EL (cell line): ENCODE measurements at regions not wholly inside any gene's neighbourhood (a gene's known extent, or its start where the extent isn't known, plus 50 kb on each side); places are given as distances from the start of the nearest gene placed in this dataset.
"Not testable (repeated sequence)": the region's sequence is repeated elsewhere in the genome, so short reads cannot be mapped to it uniquely, and the experiment has no call there.

Experiments
- DNase-seq: peaks from one replicate; pipeline ENCODE4 v3.0.0-alpha.2; 2016

DNA sequence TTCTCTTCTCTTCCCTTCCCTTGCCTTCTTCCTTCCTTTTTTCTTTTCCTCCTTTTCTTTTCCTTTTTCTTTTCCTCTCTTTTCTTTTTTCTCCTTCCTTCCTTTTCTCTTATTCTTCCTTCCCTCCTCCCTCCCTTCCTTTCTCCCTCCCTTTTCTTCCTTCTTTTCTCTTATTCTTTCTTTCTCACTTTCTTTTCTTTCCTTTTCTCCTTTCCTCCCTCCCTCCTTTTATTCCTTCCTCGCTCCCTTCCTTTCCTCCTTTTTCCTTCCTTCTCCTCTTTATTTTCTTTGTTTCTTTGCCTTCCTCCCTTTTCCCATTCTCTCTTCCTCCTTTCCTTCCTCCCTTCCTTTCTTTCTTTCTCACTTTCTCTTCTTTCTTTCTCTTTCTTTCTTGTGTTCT lies 146.1 kb downstream of the ZNF92 start:
- DNase-seq = not testable (repeated sequence)

DNA sequence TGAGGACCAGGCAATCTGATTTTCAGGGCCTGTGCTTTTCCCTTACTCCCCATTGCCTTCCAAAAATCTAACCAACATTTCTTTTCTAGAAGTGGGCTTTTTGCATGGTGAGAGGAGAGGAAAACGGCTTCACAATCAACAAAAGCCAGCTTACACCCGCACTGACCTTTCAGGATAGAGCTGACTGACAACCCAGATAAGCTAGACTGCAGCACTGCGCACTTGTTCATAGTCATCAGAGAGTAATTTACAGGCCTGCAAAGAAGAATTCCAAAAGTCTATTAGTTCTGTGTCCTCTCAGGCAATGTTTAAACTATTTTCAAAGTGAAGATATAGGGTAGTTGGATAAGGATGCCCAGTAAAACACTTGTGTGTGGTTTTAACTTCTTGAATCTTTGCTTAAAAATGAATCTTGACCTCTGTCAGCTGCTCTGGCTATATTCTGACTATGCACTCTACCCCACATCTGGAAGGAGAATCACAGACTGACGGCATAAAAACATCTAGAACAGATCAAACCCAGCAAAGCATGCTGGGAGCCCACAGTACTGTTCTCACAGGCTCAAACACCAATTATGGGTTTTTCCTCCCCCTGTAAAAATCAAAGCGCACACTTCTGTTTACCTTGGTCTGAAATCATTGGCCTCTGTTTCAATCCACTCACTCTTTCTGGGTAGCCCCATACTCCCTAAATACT lies 172.0 kb downstream of the ZNF92 start:
- not testable (repeated sequence) for DNase-seq

DNA sequence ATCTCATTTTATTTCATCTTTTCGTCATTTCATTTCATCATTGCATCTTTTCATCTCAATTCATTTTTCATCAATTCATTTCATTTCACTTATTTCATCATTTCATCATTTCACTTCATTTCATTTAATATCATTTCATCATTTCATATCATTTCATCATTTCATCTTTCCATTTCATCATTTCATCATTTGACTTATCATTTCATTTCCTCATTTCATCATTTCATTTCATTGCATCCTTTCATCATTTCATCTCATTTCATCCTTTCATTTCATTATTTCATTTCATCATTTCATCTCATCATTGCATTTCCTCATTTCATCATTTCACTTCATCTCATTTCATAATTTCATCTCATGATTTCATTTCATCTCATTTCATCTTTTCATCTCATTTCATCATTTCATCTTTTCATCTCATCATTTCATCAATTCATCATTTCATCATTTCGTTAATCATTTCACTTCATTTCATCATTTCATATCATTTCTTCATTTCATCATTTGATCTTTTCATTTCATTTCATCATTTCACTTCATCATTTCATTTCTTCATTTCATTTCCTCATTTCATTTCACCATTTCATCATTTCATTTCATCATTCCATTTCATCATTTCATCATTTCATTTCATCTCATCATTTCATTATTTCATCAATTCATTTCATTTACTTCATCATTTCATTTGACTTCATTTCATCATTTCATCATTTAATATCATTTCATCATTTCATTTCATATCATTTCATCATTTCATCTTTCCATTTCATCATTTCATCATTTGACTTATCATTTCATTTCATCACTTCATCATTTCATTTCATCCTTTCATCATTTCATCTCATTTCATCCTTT lies 176.2 kb downstream of the ZNF92 start:
- not testable (repeated sequence) for DNase-seq

DNA sequence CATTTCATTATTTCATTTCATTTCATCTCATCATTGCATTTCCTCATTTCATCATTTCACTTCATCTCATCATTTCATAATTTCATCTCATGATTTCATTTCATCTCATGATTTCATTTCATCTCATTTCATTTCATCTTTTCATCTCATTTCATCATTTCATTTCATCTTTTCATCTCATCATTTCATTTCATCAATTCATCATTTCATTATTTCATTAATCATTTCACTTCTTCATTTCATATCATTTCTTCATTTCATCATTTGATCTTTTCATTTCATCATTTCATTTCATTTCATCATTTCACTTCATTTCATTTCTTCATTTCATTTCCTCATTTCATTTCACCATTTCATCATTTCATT lies 176.8 kb downstream of the ZNF92 start:
- DNase-seq = not testable (repeated sequence)

DNA sequence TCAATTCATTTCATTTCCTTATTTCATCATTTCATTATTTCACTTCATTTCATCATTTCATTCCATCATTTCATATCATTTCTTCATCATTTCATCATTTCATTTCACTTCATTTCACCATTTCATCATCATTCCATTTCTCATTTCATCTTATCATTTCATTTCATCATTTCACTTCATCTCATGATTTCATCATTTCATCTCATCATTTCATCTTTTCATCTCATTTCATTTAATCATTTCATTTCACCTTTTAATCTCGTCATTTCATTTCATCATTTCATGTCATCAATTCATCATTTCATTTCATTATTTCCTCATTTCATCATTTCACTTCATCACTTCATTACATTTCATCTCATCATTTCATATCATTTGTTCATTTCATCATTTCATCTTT lies 177.4 kb downstream of the ZNF92 start:
- DNase-seq = not testable (repeated sequence)

DNA sequence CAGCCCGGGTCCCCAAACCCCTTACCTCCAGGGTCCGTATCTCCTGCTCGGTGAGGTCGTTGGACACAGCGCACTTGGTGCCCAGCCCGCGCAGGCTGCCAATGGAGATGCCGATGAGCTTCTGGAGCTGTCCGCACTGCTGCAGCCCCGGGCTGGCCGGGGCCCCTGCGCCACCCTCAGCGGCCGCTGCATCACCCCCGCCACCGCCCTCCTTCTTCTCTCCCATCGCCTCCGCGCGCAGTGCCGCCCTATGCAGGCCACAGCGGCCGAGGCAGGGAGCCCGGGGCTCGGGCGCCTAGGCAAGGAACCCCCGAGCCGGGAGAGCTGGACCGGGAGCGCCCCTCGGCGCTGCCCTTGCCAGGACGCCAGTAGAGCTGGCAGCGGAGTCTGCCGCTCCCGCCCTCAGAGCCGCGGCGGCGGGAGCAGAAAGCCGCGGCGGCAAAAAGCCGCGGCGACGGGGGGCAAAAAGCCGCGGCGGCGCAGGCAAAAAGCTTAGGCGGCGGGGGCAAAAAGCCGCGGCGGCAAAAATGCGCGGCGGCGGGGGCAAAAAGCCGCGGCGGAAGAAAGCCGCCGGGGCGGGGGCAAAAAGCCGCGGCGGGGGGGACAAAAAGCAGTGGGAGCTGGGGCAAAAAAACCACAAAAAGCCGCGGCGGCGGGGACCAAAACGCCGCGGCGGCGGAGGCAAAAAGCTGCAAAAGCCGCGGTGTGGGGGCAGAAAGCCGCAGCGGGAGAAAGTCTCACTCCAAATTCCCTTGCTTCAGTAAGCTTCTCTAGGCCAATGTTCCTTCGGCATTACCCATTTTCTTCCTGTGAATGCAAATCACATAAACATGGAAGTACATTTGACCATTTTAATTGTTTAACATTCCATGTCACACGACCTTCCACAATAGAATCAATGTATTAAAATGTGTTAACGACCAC lies 181.2 kb downstream of the ZNF92 start:
- not testable (repeated sequence) for DNase-seq

DNA sequence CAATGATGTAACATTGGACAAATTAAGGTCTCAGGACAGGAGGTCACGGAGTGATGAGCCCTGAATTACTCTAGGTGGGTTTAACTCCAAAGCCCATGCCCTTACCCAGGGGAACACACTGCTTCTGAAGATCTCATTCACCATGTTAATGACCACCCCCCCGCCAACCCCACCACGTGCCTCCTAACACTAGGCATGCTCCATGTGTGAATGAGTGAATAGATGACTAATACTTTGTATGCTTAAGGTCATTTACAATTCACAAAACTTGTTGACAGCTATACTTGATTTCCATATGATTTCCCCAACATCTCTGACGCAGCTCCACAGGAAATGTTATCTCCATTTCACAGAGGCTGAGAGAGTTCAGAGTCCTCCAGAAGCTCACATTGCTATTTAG lies 184.9 kb downstream of the ZNF92 start:
- not testable (repeated sequence) for DNase-seq

DNA sequence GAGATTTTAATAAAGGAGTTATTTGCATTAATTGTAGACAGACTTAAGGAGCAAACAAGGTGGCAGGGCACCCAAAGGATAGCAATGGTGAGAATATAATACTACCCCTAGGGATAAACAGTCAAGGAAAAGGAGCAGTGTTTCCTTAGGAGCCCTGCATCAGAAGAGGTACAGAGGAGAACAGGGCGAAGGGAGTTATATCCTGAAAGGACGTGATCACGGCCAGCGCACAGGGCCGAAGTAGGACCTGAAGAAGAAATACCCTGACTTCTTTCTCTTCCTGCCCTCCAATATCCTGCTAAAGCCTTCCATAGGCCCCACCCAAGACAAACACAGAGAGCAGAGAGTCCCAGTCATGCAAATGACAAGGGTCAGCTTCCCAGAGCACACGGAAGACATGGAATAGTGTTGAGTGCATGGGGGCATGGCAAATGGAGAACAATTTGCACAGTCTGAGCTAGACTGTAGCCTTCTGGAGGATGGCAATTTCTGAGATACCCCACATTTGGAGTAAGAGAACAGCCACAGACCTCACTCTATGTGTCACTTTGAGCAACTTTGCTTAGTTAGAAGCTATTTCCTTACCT lies 188.2 kb downstream of the ZNF92 start:
- DNase-seq = not testable (repeated sequence)

DNA sequence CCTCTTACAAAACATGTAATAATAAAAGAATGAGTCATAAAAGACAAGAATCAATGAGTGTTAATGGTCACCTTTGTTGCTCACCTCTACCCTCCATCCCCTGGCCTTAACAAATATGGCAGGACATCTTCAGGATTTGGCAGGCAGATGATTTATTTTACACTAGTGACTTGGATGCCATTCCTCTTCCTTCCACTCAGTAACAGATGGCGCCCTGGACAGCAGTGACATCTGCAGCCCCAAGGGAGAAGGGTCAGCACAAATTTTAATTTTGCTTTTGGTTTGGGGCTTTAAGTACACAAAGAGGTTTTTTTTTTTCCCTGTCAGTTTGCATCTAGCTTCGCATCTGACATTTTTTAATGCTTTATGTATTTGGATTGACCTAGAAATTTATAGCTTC lies 188.9 kb downstream of the ZNF92 start:
- not testable (repeated sequence) for DNase-seq

DNA sequence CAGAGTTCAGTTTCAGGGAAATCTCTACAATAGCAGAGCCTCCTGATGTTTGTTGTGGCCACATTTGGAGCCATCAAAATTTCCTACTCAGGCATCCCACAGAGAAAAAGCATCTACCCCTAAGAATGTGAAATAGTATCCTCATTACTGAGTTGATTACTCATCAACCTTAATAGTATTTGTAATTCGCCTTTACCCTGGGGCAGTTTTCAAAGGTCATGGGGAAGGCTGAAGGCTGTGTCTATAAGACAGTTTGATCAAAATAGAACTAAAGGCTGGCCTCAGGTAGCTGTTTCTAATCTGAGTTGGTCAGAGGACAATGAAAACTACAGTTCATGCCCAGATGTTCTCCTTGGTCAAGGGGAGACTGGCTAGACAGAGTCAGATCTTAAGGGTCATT lies 189.7 kb downstream of the ZNF92 start:
- not testable (repeated sequence) for DNase-seq

DNA sequence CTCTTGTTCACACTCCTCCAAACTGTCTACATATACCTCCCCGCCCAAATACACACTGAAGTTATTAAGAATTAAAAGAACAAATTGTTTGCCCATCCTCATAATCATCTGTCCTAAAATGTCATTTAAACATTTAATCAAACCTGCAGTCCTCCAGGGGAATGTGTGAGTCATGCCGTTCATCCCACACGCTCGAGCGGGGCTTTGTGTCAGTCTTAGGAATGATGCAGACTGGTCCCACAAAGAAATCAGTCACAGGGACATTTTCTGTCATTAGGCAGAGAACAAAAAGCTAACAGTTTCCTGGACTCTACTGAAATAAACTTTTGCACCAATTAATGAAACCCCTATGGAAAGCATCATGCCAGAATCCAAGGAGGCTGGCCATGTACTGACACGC lies 194.6 kb downstream of the ZNF92 start:
- not testable (repeated sequence) for DNase-seq

DNA sequence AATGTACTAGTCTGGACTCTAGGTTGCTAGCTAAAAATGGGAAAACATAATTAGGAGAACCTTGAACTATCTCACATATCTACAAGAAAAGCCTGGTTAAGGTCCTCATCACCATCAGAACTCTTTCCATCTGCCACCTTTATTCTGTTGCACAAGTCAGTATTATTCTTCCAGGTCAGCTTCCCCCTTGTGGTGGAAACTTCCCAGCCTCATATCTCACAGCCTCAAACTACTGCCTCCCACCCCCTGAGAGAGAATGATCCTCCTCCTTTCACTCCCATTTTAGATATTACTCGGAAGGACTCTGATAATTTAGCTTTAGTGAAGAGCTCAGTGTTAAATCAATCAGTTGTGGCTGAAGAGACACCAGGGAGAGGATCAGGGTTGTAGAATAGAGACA lies 197.3 kb downstream of the ZNF92 start:
- not testable (repeated sequence) for DNase-seq

DNA sequence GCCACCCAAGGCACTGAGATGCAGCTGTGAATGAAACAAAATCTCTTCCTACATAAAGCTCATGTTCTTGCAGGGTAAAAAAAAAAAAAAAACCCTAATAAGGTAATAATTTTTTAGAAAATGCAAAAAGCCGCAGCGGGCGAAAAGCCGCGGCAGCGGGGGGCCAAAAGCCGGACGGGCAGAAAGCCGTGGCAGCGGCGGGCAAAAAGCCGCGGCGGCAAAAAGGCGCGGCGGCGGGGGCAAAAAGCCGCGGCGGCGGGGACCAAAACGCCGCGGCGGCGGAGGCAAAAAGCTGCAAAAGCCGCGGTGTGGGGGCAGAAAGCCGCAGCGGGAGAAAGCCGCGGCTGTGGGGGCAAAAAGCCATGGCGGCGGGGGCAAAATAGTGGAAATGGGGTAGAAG lies 198.9 kb downstream of the ZNF92 start:
- peak; percentile 2 for DNase-seq

DNA sequence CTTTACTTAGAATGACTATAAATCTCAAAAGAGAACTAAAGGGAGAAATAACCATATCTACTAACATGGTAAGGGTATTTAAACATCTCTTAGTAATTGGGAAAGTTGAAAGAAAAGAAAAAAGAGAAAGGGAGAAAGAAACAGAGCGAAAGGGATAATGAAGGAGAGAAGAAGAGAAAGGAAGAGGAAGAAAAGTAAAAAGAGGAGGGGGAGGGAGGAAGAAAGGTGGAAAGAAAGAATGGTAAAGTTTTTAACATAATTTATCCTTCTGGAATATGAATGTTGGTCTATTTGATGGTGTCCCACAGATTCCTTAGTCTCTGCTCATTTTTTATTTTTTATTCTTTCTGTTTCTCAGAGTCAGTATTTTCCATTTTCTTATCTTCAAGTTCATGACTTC lies 202.7 kb downstream of the ZNF92 start:
- DNase-seq = not testable (repeated sequence)

DNA sequence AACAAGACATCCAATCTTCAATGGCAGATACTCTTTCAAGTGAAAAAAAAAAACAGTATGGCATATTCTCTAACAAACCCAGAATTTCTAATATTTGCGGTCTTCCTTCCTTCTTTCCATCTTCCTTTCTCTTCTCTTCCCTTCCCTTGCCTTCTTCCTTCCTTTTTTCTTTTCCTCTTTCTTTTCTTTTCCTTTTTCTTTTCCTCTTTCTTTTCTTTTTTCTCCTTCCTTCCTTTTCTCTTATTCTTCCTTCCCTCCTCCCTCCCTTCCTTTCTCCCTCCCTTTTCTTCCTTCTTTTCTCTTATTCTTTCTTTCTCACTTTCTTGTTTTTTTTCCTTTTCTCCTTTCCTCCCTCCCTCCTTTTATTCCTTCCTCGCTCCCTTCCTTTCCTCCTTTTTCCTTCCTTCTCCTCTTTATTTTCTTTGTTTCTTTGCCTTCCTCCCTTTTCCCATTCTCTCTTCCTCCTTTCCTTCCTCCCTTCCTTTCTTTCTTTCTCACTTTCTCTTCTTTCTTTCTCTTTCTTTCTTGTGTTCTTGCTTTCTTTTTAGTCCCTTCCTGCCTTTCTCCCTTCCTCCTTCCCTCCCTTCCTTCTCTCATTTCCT lies 209.0 kb downstream of the ZNF92 start:
- DNase-seq = not testable (repeated sequence)

DNA sequence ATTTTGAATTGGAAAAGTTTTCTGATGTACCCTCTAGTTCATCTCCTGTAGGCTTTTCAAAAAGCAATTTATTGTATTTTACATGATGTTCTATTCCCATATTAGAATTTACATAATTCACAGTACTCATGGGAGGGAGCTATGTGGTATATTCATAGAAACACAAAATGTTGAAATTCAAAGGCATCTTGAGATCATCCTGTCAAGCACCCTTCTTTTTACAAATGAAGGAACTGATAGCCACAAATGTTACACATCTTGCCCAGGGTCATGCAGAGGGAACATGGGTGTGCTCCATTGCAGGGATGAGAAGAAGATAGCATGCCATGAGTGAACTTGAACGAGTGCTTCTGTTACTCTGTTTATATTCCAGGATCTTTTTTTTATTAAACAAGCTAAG lies 228.8 kb downstream of the ZNF92 start:
- not testable (repeated sequence) for DNase-seq

DNA sequence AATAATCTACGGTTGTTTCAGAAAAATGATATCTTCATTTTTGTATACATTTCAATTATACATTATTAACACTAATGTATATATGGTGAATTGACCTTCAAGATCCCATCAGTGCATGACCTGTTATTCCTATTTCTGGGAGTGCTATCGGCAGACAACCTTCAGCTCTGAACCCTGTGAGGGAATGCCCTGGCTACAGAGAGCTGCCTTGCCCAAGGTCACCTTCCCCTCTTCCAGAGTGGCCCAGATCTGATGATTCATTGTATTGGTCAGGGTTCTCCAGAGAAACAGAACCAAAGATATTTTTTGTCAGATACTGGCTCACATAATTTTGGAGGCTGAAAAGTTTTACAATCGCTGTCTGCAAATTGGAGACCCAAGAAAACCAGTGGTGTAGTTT lies 235.5 kb downstream of the ZNF92 start:
- no peak for DNase-seq

DNA sequence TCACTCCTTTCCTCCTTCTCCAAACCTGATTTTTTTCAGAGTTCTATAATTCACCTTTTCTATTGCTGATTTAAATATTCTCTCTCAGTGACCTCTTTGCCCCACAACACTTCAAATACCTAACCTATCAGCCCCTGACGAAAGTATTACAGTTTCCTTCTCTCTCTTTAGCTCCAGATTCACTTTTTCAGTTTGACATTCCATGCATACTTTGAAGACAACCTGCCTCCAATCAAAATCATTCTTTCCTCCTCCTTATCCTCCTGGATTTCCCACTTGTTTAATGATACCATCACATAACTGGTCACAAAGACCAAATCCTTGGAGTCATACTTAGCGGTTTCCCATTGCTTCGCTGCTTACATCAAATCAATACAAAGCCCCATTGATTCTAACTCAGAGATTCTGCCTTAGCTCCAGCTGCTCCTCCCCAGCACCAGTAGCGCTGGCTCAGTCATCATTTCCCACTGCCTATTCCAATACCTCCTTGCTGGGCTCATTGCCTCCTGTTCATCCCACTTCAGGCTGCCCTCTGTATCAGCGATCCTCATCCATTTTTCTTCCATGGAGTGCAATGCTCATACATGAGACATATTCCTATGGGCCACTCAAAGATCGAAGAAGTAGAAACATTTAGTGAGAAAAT lies 240.1 kb downstream of the ZNF92 start:
- not testable (repeated sequence) for DNase-seq

DNA sequence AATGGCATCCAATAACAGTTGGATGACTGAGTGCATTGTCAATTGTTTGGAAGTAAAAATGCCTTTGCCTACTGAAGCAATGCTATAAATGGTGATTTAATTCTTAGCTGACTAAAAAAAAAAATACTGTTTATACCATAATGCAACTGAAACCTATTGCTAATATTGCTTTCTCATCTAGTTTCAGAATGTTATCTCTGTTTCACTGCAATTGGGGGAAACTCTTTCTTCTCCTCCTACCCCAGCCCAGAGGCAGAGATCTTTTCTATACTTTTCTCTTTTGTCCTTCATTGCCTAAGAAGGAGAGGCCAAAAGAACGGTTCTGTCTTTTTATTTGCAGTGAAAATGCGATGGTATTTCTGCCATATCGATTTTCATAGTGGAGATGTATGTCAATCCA lies 242.5 kb downstream of the ZNF92 start:
- DNase-seq = not testable (repeated sequence)

DNA sequence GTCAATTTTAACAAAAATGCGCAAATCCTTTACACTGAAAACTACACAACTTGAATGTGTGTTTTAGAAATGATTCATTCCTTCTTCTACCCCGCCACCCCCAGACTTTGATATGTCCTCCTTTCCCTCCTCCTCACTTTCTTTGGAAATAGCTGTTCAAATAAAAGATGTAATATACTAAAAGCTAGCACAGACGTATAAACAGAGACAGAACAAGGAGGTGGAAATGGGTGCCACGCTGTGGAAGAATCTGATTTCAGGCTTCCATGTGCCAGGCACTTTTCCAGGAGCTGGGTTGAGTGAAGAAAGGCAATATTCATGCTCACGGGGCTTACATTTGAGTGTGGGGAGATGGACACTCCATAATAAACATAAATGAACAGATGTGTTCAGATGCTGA lies 246.6 kb downstream of the ZNF92 start:
- DNase-seq = not testable (repeated sequence)

DNA sequence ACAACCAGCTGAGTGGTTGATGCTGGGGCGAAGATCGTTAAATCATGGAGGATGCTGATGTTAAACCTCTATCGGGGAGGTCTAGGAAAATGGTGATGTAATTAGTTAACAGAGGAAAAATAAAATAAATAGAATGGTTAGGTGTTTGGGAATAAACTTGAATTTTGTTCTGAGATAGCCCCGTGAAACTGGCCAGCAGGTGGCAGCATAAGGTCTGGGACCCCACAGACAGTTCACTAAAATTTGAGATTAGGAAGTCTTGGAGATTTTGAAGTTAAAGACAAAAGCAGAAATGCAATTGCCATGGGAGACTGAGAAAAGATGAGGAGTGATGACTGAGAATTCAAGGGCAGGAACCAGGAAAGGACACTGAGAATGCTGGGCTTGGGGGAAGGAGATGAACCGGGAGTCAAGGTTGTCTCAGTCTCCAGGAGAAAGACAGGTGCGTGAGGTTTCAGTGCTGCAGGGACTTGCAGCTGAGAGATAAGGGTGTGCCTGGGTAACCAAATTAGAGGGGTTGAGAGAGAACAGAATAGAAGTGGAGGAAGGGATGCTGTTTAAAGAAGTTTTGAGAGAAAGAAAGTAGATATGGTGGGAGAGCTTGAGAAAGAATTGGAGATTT lies 248.0 kb downstream of the ZNF92 start:
- DNase-seq = peak; percentile 9
